ENCODE measurements at regions not wholly inside any gene's neighbourhood (a gene's known extent, or its start where the extent isn't known, plus 50 kb on each side); places are given as distances from the start of the nearest gene placed in this dataset.

GRCh38 chr6:90402831-90403192, 106.2 kb upstream of the BACH2 start:
- no peak for FAIRE-seq

DNA sequence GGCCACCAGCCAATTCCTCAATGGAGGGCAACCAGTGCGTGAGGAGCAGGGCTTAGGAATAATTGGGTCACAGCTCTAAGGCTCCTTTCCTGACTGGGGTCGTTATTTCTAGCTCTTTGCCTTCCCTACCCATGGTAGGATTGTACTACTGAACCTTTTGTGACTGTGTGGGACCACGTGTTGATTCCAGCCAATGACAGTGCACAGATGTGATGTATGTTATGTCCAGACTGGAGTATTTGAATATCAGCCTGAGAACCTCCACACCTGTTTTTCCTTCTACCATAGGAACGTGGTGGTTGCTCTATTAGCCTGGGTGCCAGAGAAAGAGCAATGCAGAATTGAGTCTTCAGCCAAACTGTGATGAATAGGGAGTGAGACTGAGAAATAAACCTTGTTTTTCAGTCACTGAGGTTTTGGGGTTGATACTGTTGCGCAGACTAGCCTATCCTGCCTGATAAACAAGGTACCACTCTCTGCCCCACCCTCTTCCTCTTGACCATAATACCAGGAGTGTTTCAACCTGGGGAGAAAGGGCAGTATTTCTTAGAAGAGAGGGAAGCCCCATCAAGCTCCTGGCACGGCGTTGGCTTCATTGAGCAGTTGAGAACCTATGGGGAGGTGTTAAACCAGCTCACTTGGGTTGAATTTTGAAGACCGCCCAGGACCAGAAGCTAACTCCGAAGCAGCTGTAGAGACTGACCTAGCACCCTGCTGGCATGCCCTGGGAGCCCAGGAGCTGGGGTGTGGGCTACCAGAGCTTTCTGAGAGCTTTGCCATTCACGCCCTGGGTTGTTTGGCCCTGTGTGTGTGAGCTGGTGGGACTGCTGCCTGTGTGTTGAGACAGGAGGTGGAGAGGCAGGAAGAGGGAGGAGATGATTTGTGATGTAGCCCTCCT, 105.5 kb upstream of the BACH2 start:
- no peak for FAIRE-seq

DNA sequence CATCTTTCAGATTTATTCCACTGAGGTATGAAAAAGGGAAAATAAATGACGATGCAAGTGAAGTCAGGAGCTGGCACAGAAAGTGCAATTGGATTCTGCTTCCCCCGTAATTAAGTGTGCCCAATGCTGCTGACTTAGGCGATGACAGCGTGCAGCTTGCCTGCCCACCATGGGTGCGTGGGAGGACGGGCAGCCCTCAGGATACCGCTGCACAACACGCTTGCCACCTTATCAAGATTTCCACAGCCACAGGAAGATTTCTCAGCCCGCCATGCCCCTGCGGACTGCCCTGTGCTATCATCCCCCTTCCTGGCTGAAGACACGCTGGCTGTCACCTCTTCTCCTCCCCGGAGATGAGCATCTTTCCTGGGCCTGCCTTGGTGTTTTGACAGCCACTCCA, 103.3 kb upstream of the BACH2 start:
- FAIRE-seq = no peak

GRCh38 chr6:90397929-90398674, 101.5 kb upstream of the BACH2 start:
- no peak for FAIRE-seq

- no peak for FAIRE-seq
Observed at GRCh38 chr6:90397047-90397446, 100.4 kb upstream of the BACH2 start.

- no peak for FAIRE-seq
Observed at GRCh38 chr6:90393232-90393884, 96.7 kb upstream of the BACH2 start.

GRCh38 chr6:90390379-90390778, 93.7 kb upstream of the BACH2 start:
- FAIRE-seq = peak; percentile 91

DNA sequence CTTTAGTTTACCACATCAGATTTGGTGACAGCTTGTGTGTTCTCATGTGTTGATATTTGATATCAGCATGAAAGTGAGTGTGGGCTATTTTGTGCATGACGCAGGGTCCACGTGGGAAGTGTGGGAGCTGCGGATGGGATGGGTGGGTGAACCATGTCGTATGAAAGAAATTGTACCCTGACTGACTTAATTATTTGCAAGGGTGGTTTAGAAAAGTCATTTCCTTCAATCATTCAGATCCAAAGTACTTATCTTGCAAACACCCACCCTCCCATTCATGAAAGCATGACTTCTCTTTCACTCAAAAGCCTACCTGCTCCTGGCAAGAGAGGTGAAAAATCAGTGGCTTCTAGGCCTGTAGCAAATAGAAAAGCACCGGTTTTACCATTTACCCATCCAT, 91.8 kb upstream of the BACH2 start:
- no peak for FAIRE-seq

- FAIRE-seq = no peak
Observed at GRCh38 chr6:90387826-90388225, 91.2 kb upstream of the BACH2 start.

DNA sequence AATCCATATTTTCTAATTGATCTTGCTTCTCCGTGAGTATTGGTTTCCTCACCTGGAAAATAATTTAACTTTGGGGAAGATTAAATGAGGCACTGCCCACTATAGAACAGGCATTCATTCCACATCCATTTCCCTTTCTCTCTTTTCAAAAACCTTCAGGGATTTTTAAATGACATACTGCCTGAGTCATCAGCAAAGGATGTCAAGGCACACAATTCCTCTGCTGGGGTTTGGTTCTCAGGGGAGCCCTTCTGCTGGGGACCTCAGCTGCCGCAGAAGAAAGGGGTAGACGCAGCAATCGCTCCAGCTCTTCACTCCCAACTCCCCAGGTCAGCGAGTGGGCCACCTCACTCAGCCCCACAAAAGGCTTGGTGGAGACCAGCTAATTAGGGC, 90.7 kb upstream of the BACH2 start:
- FAIRE-seq = no peak

GRCh38 chr6:90386399-90387382, 90.0 kb upstream of the BACH2 start:
- FAIRE-seq = no peak

- peak; percentile 37 for FAIRE-seq
Observed at GRCh38 chr6:90385759-90386313, 89.2 kb upstream of the BACH2 start.

DNA sequence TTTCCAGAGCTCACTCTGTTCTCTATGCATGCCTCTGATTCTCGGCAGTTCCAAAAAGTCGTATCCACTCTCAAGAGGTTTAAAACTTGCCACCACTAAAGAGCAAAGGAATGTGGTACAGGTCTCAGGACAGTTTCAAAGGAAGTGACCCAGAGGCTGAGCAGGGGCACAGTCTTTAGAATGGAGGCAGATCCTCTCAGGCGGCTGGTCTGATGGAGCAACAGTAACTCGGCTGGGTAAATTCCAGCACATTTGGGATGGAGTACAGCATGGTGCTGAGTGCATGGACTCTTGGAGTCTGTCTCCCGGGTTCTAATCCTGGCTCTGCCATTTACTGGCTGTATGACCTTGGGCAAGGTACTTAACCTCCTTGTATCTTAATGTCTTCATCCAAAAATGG, 88.1 kb upstream of the BACH2 start:
- no peak for FAIRE-seq

- no peak for FAIRE-seq
Observed at GRCh38 chr6:90383196-90383822, 86.7 kb upstream of the BACH2 start.

GRCh38 chr6:90382760-90383159, 86.1 kb upstream of the BACH2 start:
- no peak for FAIRE-seq

- FAIRE-seq = no peak
Observed at GRCh38 chr6:90375681-90376439, 79.2 kb upstream of the BACH2 start.

DNA sequence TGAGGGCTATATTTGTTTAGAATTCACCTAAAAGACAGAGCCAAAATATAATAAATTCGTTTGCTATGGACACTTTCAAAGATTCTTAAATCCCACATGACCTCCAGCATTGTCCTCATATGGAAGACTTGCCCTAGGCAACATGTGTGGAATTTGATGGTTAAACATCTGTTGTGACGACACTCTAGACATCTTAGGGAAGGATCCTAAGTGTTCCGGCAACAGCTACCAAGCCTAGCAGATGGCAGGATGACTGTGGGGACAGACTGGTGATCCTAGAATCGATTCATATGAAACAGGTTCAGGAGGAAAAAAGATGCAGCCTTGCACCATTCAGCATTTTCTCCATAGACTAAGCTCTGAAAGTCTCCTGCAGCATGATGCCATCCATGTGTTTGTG, 77.6 kb upstream of the BACH2 start:
- no peak for FAIRE-seq

DNA sequence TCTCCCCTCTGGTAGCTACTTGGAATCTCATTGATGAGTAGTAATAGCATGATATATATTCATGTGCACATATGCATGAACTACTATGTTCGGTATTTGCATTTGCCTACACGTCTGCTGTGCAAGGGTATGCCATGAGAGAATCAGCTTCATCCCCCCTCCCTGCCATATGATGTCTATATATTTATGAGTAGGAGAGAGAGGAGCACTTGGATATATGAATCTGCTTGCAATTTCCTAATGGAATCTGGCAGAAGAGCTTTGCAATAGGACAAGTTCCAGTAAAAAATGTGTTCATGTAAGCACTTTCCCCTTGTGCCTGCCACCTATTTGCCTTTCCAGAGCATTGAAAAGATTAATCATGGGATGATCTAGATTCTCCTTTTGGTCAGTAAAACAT, 76.2 kb upstream of the BACH2 start:
- FAIRE-seq = no peak

GRCh38 chr6:90372450-90372849, 75.8 kb upstream of the BACH2 start:
- no peak for FAIRE-seq

DNA sequence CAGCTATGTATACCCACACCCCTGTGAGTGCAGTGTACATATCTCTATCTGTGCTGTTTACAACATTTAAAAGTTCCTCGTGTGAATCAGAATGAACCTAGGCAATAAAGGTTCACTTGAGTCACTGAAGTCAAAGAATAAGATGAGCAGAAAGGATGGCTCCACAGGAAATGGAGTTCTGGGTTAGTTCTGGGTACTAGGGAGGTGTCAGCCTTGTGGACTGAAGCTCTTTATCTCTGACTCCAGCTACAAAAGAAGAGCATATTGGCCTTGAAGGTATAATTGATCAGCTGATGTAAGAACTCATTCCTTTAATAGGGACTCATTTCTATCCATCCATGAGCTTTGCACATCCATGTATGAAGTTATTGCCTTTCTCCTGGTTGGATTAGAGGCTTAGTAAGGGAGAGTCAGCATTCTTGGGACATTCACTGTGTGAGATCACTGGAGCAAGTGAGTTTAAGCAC, 73.9 kb upstream of the BACH2 start:
- no peak for FAIRE-seq

DNA sequence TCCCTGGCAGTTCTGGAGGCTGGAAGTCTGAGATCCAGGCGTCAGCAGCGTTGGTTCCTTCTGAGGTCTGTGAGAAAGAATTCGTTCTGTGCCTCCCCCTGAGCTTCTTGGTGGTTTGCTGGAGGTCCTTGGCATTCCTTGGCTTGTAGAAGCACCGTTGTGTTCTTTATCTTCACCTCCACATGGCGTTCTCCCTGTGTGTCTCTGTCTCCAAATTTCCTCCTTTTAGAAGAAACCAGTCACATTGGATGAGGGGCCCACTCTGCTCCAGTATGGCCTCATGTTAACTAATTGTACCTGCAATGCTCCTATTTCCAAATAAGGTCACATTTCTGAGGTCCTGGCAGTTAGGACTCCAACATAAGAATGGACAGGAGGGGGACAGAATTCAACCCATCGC, 73.0 kb upstream of the BACH2 start:
- no peak for FAIRE-seq

Data from A204.1 (cell line).